HEK293T (cell line): ENCODE measurements at regions not wholly inside any gene's neighbourhood (a gene's known extent, or its start where the extent isn't known, plus 50 kb on each side); places are given as distances from the start of the nearest gene placed in this dataset.

Experiments
- ARNT ChIP-seq: fragments of 450-650 bp; IDR thresholded peaks from 2 replicates; pipeline ENCODE4 v1.6.1; 2017; ENCODE audit warnings: mild to moderate bottlenecking
- BHLHE40 ChIP-seq: fragments of 450-650 bp; IDR thresholded peaks from 2 replicates; pipeline ENCODE4 v1.6.1; 2016; ENCODE audit warnings: mild to moderate bottlenecking, moderate library complexity, borderline replicate concordance
- FOXA1 ChIP-seq: fragments of 450-650 bp; IDR thresholded peaks from 2 replicates; pipeline ENCODE4 v1.6.1; 2016; ENCODE audit warnings: mild to moderate bottlenecking
- FOXK2 ChIP-seq: fragments of 450-650 bp; IDR thresholded peaks from 2 replicates; pipeline ENCODE4 v1.6.1; 2016; ENCODE audit warnings: mild to moderate bottlenecking
- FOXM1 ChIP-seq: fragments of 450-650 bp; IDR thresholded peaks from 2 replicates; pipeline ENCODE4 v1.6.1; 2017; ENCODE audit warnings: mild to moderate bottlenecking, borderline replicate concordance
- L3MBTL2 ChIP-seq: fragments of 450-650 bp; conservative IDR thresholded peaks from 2 replicates; pipeline ENCODE4 v1.6.1; 2016; ENCODE audit warnings: mild to moderate bottlenecking
- LEF1 ChIP-seq: fragments of 450-650 bp; IDR thresholded peaks from 2 replicates; pipeline ENCODE4 v1.6.1; 2017; ENCODE audit warnings: mild to moderate bottlenecking, borderline replicate concordance
- NFRKB ChIP-seq: fragments of 450-650 bp; IDR thresholded peaks from 2 replicates; pipeline ENCODE4 v1.6.1; 2016; ENCODE audit warnings: mild to moderate bottlenecking, moderate library complexity
- SP1 ChIP-seq: fragments of 450-650 bp; IDR thresholded peaks from 2 replicates; pipeline ENCODE4 v1.6.1; 2017
- SUZ12 ChIP-seq: fragments of 450-650 bp; IDR thresholded peaks from 2 replicates; pipeline ENCODE4 v1.6.1; 2016; ENCODE audit warnings: mild to moderate bottlenecking
- TARDBP ChIP-seq: fragments of 450-650 bp; IDR thresholded peaks from 2 replicates; pipeline ENCODE4 v1.6.1; 2016
- ZNF384 ChIP-seq: fragments of 450-650 bp; IDR thresholded peaks from 2 replicates; pipeline ENCODE4 v1.6.1; 2016
- TF ChIP-seq, protein P1 (sequence below): fragments of 450-650 bp; IDR thresholded peaks from 2 replicates; pipeline ENCODE4 v1.6.1; 2016

DNA sequence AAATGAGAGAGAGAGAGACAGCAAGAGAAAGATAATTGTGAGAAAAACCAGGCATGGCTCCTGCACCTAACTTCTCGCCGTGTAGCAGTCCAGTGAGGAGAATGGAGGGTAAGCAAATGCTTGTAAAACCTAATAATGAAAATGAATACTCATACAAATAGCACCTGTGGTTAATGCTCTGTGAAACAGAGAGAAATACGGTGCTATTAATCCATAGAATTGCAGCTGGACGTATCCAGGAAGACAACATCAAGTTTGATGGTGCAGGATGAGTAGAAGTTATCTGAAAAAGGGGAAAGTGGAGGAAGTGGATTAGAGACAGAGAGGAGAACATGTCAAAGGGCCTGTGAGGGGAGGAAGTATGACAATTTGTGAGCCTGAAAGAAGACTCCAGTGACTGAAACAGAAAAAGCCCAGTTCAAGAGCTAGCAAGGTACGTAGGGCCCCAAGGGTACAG lies 89.4 kb upstream of the PAK5 start:
- no peak for TF ChIP-seq SP1
- TF ChIP-seq LEF1 = no peak
- TF ChIP-seq NFRKB = no peak
- TF ChIP-seq L3MBTL2 = no peak
- TF ChIP-seq BHLHE40 = no peak
- TF ChIP-seq, protein P1, sequence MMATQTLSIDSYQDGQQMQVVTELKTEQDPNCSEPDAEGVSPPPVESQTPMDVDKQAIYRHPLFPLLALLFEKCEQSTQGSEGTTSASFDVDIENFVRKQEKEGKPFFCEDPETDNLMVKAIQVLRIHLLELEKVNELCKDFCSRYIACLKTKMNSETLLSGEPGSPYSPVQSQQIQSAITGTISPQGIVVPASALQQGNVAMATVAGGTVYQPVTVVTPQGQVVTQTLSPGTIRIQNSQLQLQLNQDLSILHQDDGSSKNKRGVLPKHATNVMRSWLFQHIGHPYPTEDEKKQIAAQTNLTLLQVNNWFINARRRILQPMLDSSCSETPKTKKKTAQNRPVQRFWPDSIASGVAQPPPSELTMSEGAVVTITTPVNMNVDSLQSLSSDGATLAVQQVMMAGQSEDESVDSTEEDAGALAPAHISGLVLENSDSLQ = no peak
- TF ChIP-seq ZNF384 = no peak
- no peak for TF ChIP-seq TARDBP
- no peak for TF ChIP-seq ARNT
- TF ChIP-seq FOXA1 = no peak
- TF ChIP-seq FOXM1 = no peak
- no peak for TF ChIP-seq FOXK2
- no peak for TF ChIP-seq SUZ12
